ENCODE measurements at regions not wholly inside any gene's neighbourhood (a gene's known extent, or its start where the extent isn't known, plus 50 kb on each side); places are given as distances from the start of the nearest gene placed in this dataset.

- TF ChIP-seq POLR2A (IDR thresholded peaks at IDR 0.05), result no peak
- TF ChIP-seq, protein P1, sequence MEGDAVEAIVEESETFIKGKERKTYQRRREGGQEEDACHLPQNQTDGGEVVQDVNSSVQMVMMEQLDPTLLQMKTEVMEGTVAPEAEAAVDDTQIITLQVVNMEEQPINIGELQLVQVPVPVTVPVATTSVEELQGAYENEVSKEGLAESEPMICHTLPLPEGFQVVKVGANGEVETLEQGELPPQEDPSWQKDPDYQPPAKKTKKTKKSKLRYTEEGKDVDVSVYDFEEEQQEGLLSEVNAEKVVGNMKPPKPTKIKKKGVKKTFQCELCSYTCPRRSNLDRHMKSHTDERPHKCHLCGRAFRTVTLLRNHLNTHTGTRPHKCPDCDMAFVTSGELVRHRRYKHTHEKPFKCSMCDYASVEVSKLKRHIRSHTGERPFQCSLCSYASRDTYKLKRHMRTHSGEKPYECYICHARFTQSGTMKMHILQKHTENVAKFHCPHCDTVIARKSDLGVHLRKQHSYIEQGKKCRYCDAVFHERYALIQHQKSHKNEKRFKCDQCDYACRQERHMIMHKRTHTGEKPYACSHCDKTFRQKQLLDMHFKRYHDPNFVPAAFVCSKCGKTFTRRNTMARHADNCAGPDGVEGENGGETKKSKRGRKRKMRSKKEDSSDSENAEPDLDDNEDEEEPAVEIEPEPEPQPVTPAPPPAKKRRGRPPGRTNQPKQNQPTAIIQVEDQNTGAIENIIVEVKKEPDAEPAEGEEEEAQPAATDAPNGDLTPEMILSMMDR (IDR thresholded peaks at IDR 0.05), result no peak
These were observed 210.7 kb upstream of the KCNH8 start for GRCh38 chr3:18937574-18937973.

Data from Peyer's patch (tissue), 4 donors.